Brain microvascular endothelial cell (primary cell): ENCODE measurements at regions not wholly inside any gene's neighbourhood (a gene's known extent, or its start where the extent isn't known, plus 50 kb on each side); places are given as distances from the start of the nearest gene placed in this dataset.

Source experiments
- DNase-seq: peaks from one replicate; pipeline ENCODE4 v3.0.0-alpha.2; 2020
- H3K27ac ChIP-seq: fragments of 250-450 bp; sonication (Bioruptor Pico); 2 replicates; pipeline ENCODE4 v1.5.1; 2020; ENCODE audit warnings: mild to moderate bottlenecking, moderate library complexity
- H3K27me3 ChIP-seq: fragments of 250-450 bp; sonication (Bioruptor Pico); replicated peaks from 2 replicates; pipeline ENCODE4 v1.5.1; 2020; ENCODE audit warnings: mild to moderate bottlenecking
- H3K36me3 ChIP-seq: fragments of 250-450 bp; sonication (Bioruptor Pico); replicated peaks from 2 replicates; pipeline ENCODE4 v1.5.1; 2020; ENCODE audit warnings: mild to moderate bottlenecking
- H3K4me3 ChIP-seq: 2 replicates; pipeline ENCODE4 v1.5.1; 2011; ENCODE audit warnings: low read depth, mild to moderate bottlenecking, control low read depth, low read length, moderate library complexity
- in situ Hi-C: cut with HindIII; loops from 2 replicates; pipeline ENCODE4 v1.10.0; 2017; ENCODE audit warnings: low sequenced_read_pairs, low pct_ligation_motif_present
- TF ChIP-seq, protein P1 (sequence below): IDR thresholded peaks from 2 replicates; pipeline ENCODE4 v1.5.1; 2011; ENCODE audit warnings: low read depth, mild to moderate bottlenecking, moderate library complexity, low read length, control low read depth, inconsistent platforms; ENCODE audit errors: missing control alignments

DNA sequence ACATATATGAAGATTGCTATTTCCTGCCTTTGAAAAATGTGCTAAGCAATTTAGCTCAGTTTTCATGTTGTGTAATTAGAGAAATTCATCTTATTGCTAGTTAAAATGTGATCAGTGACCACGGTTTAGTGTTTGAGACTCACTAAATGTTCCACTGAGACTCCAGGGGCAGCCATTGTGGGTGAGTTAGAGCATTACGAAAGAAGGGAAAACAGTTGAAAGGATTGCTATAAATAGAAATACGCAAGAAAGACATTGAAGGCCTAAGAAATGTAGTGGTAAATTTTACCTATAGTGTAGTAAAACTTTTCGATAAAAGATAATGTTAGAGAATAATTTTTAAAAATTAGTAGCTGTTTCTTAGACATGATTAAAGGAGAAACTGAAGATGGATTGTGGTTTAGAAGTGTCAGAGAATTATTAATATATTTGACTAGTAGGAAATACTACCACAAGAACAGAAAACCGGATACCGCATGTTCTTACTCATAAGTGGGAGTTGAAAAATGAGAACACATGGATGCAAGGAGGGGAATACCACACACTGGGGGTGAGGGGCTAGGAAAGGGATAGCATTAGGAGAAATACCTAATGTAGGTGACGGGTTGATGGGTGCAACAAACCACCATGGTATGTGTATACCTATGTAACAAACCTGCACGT, 394.5 kb downstream of the SEMA3D start:
- in situ Hi-C loops = no loop called here
- TF ChIP-seq, protein P1, sequence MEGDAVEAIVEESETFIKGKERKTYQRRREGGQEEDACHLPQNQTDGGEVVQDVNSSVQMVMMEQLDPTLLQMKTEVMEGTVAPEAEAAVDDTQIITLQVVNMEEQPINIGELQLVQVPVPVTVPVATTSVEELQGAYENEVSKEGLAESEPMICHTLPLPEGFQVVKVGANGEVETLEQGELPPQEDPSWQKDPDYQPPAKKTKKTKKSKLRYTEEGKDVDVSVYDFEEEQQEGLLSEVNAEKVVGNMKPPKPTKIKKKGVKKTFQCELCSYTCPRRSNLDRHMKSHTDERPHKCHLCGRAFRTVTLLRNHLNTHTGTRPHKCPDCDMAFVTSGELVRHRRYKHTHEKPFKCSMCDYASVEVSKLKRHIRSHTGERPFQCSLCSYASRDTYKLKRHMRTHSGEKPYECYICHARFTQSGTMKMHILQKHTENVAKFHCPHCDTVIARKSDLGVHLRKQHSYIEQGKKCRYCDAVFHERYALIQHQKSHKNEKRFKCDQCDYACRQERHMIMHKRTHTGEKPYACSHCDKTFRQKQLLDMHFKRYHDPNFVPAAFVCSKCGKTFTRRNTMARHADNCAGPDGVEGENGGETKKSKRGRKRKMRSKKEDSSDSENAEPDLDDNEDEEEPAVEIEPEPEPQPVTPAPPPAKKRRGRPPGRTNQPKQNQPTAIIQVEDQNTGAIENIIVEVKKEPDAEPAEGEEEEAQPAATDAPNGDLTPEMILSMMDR = no peak
- H3K36me3 ChIP-seq = no peaks in the 10 kb centered on the region
- H3K27ac ChIP-seq = no peak overlapping the region
- DNase-seq = no peak
- H3K27me3 ChIP-seq = no peaks in the 10 kb centered on the region
- no peak overlapping the region for H3K4me3 ChIP-seq

DNA sequence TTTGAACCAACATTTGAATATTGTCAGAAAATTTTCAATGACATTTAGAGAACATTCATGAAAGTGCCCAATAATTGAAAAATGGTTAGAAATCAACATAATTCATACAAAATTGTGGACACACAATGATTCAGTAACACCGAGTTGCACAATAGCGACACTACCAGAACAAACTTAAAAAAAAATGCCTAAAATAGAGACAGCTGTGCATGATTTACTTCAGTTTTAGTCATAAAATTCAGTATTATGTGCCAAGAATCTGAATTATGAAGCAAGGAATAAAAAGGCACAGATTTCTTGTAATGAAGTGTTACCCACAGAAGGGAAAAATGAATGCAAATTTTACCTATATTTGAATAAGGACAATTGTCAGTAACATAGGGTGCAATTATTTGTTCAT, 396.0 kb downstream of the SEMA3D start:
- TF ChIP-seq, protein P1 = no peak
- no peak for DNase-seq
- Histone ChIP-seq H3K27me3 (no peaks in the 10 kb centered on the region), H3K36me3 (no peaks in the 10 kb centered on the region), H3K27ac (no peak overlapping the region), H3K4me3 (no peak overlapping the region)
- in situ Hi-C loops = no loop called here

DNA sequence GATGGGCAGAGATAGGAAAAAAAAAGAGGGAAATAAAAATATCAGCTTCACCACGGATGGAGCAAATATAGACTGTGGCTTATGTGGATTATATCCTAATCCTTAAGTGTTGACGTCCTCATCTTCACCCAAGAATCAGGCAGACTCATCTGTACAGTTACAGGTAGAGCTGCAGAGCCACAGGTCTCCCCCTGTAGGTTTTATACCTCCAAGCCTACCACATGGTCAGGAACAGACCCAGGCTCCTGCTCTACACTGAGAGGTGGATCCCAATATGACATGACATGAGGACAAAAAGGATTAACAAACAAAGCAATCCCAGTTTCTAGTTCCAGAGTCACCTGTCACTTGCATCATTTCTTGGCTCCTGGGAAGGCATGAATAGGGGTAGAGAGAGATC, 400.8 kb downstream of the SEMA3D start:
- Histone ChIP-seq H3K4me3 (no peak overlapping the region), H3K36me3 (no peaks in the 10 kb centered on the region), H3K27ac (no peak overlapping the region), H3K27me3 (no peaks in the 10 kb centered on the region)
- in situ Hi-C loops = no loop called here
- TF ChIP-seq, protein P1 = no peak
- DNase-seq = no peak

DNA sequence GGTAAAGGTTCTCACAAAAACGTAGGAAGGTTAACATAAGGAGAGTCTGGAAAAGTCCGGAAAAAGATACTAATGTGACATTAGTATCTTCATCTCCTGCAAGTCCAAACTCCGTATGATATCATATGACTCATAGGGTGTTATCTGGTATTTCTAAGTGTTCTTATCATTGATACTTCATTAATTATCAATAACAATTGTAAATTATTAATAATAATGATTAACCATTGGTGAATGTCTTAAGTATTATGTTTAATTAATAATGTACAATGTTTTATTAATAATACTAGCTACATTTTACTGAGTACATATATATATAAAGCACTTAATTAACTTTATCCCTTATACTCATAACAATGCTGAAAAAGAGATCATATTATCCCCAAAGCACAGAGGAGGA, 402.4 kb downstream of the SEMA3D start:
- Histone ChIP-seq H3K27ac (no peak overlapping the region), H3K36me3 (no peaks in the 10 kb centered on the region), H3K4me3 (no peak overlapping the region), H3K27me3 (no peaks in the 10 kb centered on the region)
- TF ChIP-seq, protein P1 = no peak
- in situ Hi-C loops = no loop called here
- no peak for DNase-seq

DNA sequence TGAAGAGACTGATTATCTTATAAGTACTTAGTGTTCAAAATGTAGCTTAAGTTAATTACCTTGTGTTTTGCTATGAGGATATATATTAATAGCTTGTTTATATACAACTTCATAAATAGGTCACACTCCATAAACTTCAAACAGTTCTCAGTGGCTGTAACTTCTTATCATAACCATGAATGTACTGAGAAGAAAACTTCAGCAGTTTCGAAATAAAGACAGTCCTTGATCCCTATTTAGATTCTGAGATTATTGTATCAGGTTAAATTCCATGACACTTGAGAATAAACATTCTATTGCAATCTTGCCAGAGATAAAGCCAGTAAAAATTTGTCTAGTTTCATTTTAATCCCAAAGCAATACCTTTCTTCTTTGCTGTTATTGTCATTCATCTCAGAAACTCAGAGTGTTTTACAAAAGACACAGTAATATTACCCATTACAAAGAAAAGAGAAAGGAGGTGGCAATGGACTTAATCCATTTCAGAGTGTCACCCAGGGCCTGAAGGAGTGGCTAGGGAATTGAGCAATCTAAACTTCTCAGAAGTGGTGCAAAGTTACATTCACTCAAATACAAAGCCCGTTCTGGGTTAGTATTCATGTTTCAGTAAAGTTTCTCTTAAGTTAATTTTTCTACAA, 403.6 kb downstream of the SEMA3D start:
- TF ChIP-seq, protein P1 = no peak
- no peak overlapping the region for H3K27ac ChIP-seq
- DNase-seq = no peak
- in situ Hi-C loops = no loop called here
- H3K36me3 ChIP-seq = no peaks in the 10 kb centered on the region
- no peak overlapping the region for H3K4me3 ChIP-seq
- no peaks in the 10 kb centered on the region for H3K27me3 ChIP-seq
